HCT116 (cell line): ENCODE measurements at regions not wholly inside any gene's neighbourhood (a gene's known extent, or its start where the extent isn't known, plus 50 kb on each side); places are given as distances from the start of the nearest gene placed in this dataset.

Source experiments
- ATAC-seq: fragments of 200-7000 bp; cut with Tn5 transposase; 2 replicates; pipeline ENCODE4 v1.9.1; 2020; ENCODE audit warnings: mild to moderate bottlenecking, moderate library complexity
- BruUV-seq: library from RNA; stranded (reverse); fragments of 400-500 nt; replicated peaks from 2 replicates; lab custom pipeline; 2021; lab: Mats Ljungman, UMichigan
- CTCF ChIA-PET: fragments of 300-600 bp; sonication (Branson Sonifier 250); formaldehyde crosslinking; loops from one replicate; lab custom pipeline; 2021; ENCODE audit warnings: antibody characterized with exemption; lab: Charles Lee
- POLR2A ChIA-PET: fragments of 300-600, 350-600 bp; sonication (Branson Sonifier 250); formaldehyde crosslinking; loops from one replicate; lab custom pipeline; 2021; ENCODE audit warnings: antibody characterized with exemption; lab: Charles Lee
- RAD21 ChIA-PET, 2 experiments: fragments of 300-600 bp; sonication (Branson Sonifier 250); formaldehyde crosslinking; loops; one replicate each; lab custom pipeline; 2023; ENCODE audit warnings: low total read pairs in 2 of 2; ENCODE audit not compliant: uncharacterized antibody in 2 of 2, unreplicated experiment in 2 of 2, low non-redundant PET in 1 of 2; lab: Charles Lee
- DNase-seq: peaks from one replicate; pipeline ENCODE4 v3.0.0-alpha.2; 2010; ENCODE audit warnings: low read depth, low spot score
- H2AFZ ChIP-seq: fragments of 200-600 bp; shearing (Covaris generic), sonication (generic); 2 replicates; pipeline ENCODE4 v1.6.1; 2017; ENCODE audit warnings: low read depth, mixed run types, mixed read lengths, antibody characterized with exemption, low read length; ENCODE audit not compliant: poor library complexity, severe bottlenecking
- H3K27ac ChIP-seq: 2 replicates; pipeline ENCODE4 v1.5.1; 2012; ENCODE audit warnings: low read depth, low read length
- H3K27me3 ChIP-seq: fragments of 200-600 bp; sonication (generic); 2 replicates; pipeline ENCODE4 v1.6.1; 2016; ENCODE audit warnings: mixed run types, low read length, mixed read lengths; ENCODE audit not compliant: insufficient read depth
- H3K36me3 ChIP-seq, 2 experiments: fragments of 200-500 bp in 1 of 2; fragments of 200-600 bp in 1 of 2; sonication (Bioruptor generic) in 1 of 2; sonication (generic) in 1 of 2; 2 replicates each; pipeline versions ENCODE4 v1.5.1 to v1.6.1; 2014 to 2016; ENCODE audit warnings: low read length in 2 of 2, inconsistent platforms in 1 of 2, mixed read lengths in 1 of 2, mixed run types in 1 of 2; ENCODE audit not compliant: insufficient read depth in 2 of 2, control insufficient read depth in 1 of 2
- H3K4me1 ChIP-seq, 2 experiments: fragments of 200-600 bp in 1 of 2; sonication (generic) in 1 of 2; 2 replicates each; pipeline versions ENCODE4 v1.5.1 to v1.6.1; 2012 to 2017; ENCODE audit warnings: low read length in 2 of 2, inconsistent platforms in 1 of 2, mild to moderate bottlenecking in 1 of 2, mixed read lengths in 1 of 2, mixed run types in 1 of 2, moderate library complexity in 1 of 2; ENCODE audit not compliant: insufficient read depth in 2 of 2, control insufficient read depth in 1 of 2
- H3K4me2 ChIP-seq: fragments of 200-600 bp; sonication (generic); 2 replicates; pipeline ENCODE4 v1.6.1; 2017; ENCODE audit warnings: mixed run types, low read length, mixed read lengths
- H3K4me3 ChIP-seq, 2 experiments: fragments of 200-600 bp in 1 of 2; sonication (generic) in 1 of 2; replicated peaks in 1 of 2; 2 replicates each; pipeline ENCODE4 v1.5.1; 2011 to 2016; ENCODE audit warnings: low read length in 2 of 2, control low read depth in 1 of 2, low read depth in 1 of 2, mild to moderate bottlenecking in 1 of 2, mixed read lengths in 1 of 2, mixed run types in 1 of 2
- H3K79me2 ChIP-seq: fragments of 200-600 bp; sonication (generic); 2 replicates; pipeline ENCODE4 v1.6.1; 2017; ENCODE audit warnings: mild to moderate bottlenecking, mixed run types, low read length, moderate library complexity, mixed read lengths; ENCODE audit not compliant: insufficient read depth
- H3K9ac ChIP-seq: fragments of 200-600 bp; sonication (generic); 2 replicates; pipeline ENCODE4 v1.6.1; 2016; ENCODE audit warnings: low read length, mixed read lengths
- H3K9me2 ChIP-seq: fragments of 200-600 bp; sonication (generic), shearing (Covaris generic); 2 replicates; pipeline ENCODE4 v1.6.1; 2017; ENCODE audit warnings: mixed run types, mild to moderate bottlenecking, moderate library complexity; ENCODE audit not compliant: insufficient read depth
- H3K9me3 ChIP-seq, 2 experiments: fragments of 200-500 bp in 1 of 2; fragments of 200-600 bp in 1 of 2; sonication (Bioruptor generic) in 1 of 2; sonication (generic) in 1 of 2; 2 replicates each; pipeline ENCODE4 v1.6.1; 2014 to 2017; ENCODE audit warnings: low read length in 2 of 2, mixed read lengths in 2 of 2, inconsistent platforms in 1 of 2, low read depth in 1 of 2, mild to moderate bottlenecking in 1 of 2, mixed run types in 1 of 2, moderate library complexity in 1 of 2; ENCODE audit not compliant: control insufficient read depth in 1 of 2, insufficient read depth in 1 of 2
- H4K20me1 ChIP-seq: fragments of 200-600 bp; sonication (generic), shearing (Covaris generic); 2 replicates; pipeline ENCODE4 v1.6.1; 2017; ENCODE audit warnings: mixed run types, mild to moderate bottlenecking, moderate library complexity; ENCODE audit not compliant: insufficient read depth
- EGR1 ChIP-seq: IDR thresholded peaks from 2 replicates; pipeline ENCODE4 v1.6.1; 2012; ENCODE audit warnings: low read depth
- ELF1 ChIP-seq: IDR thresholded peaks from 2 replicates; pipeline ENCODE4 v1.6.1; 2012; ENCODE audit warnings: low read depth, borderline replicate concordance
- EZH2phosphoT487 ChIP-seq: fragments of 200-600 bp; IDR thresholded peaks from 2 replicates; pipeline ENCODE4 v1.6.1; 2018; ENCODE audit warnings: antibody characterized with exemption, borderline replicate concordance
- FOSL1 ChIP-seq: IDR thresholded peaks from 2 replicates; pipeline ENCODE4 v1.6.1; 2012; ENCODE audit warnings: low read depth
- JUND ChIP-seq: IDR thresholded peaks from 2 replicates; pipeline ENCODE4 v1.6.1; 2012
- POLR2AphosphoS5 ChIP-seq: IDR thresholded peaks from 2 replicates; pipeline ENCODE4 v1.6.1; 2011; ENCODE audit warnings: mild to moderate bottlenecking, low read depth, low read length, moderate library complexity
- SIN3A ChIP-seq: IDR thresholded peaks from 2 replicates; pipeline ENCODE4 v1.6.1; 2012; ENCODE audit warnings: low read depth
- TCF7L2 ChIP-seq: IDR thresholded peaks from 2 replicates; pipeline ENCODE4 v1.7.0; 2011; ENCODE audit warnings: borderline replicate concordance, inconsistent platforms; ENCODE audit not compliant: insufficient read depth, insufficient read length; ENCODE audit errors: extremely low read depth
- YY1 ChIP-seq: IDR thresholded peaks from 2 replicates; pipeline ENCODE4 v1.6.1; 2011; ENCODE audit warnings: low read length, low read depth, moderate library complexity, mild to moderate bottlenecking; ENCODE audit not compliant: insufficient replicate concordance; ENCODE audit errors: extremely low read depth
- ZFX ChIP-seq: fragments of 450-650 bp; IDR thresholded peaks from 2 replicates; pipeline ENCODE4 v1.6.1; 2017
- ZNF274 ChIP-seq: fragments of 200-500 bp; sonication (Bioruptor generic); IDR thresholded peaks from 2 replicates; pipeline ENCODE4 v1.6.1; 2014; ENCODE audit warnings: mild to moderate bottlenecking, low read depth, low read length, inconsistent platforms
- intact Hi-C: fragments of 100-400 bp; cut with micrococcal nuclease; formaldehyde crosslinking; loops from 2 replicates; pipeline ENCODE4 v1.10.0; 2022
- TF ChIP-seq, protein P1 (sequence below): IDR thresholded peaks from 2 replicates; pipeline ENCODE4 v1.6.1; 2011; ENCODE audit warnings: mild to moderate bottlenecking, low read length, moderate library complexity; ENCODE audit not compliant: insufficient replicate concordance; ENCODE audit errors: extremely low read depth
- TF ChIP-seq, protein P2 (sequence below): IDR thresholded peaks from 2 replicates; pipeline ENCODE4 v1.6.1; 2012

DNA sequence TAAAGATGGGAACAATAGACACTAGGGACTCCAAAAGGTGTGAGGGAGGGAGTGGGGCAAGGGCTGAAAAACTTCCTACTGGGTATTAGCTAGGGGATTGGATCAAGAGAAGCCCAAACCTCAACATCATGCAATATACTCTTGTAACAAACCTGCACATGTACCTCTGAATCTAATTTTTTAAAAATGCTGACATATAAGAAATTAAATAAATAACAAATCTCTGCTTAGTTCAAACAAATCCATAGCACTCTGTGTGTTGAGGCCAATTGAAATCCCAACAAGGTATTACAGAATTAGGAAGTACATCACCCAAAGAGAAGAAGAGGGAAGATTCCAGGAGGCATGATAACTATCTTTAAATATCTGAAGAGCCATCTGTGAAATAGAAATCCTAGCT, 55.4 kb upstream of the CDH20 start:
- no peaks in the 10 kb centered on the region for H3K36me3 ChIP-seq
- ChIA-PET CTCF (no interaction called here), RAD21 (no interaction called here), POLR2A (no interaction called here)
- H3K27ac ChIP-seq, result no peak overlapping the region
- no peak for ATAC-seq
- DNase-seq, result no peak
- H3K4me3 ChIP-seq, result no peak overlapping the region
- H3K79me2 ChIP-seq, result no peaks in the 10 kb centered on the region
- H3K4me2 ChIP-seq, result no peak overlapping the region
- intact Hi-C loops, result no loop called here
- H2AFZ ChIP-seq, result no peak overlapping the region
- H3K27me3 ChIP-seq, result no peaks in the 10 kb centered on the region
- no peaks in the 10 kb centered on the region; a peak in 1 of 4 replicates for H3K9me3 ChIP-seq
- H3K4me1 ChIP-seq, result no peaks in the 10 kb centered on the region
- no peaks in the 10 kb centered on the region for H4K20me1 ChIP-seq
- no TSS peak for BruUV-seq
- H3K9me2 ChIP-seq, result no peaks in the 10 kb centered on the region
- H3K9ac ChIP-seq, result no peak overlapping the region
- TF ChIP-seq, protein P1, sequence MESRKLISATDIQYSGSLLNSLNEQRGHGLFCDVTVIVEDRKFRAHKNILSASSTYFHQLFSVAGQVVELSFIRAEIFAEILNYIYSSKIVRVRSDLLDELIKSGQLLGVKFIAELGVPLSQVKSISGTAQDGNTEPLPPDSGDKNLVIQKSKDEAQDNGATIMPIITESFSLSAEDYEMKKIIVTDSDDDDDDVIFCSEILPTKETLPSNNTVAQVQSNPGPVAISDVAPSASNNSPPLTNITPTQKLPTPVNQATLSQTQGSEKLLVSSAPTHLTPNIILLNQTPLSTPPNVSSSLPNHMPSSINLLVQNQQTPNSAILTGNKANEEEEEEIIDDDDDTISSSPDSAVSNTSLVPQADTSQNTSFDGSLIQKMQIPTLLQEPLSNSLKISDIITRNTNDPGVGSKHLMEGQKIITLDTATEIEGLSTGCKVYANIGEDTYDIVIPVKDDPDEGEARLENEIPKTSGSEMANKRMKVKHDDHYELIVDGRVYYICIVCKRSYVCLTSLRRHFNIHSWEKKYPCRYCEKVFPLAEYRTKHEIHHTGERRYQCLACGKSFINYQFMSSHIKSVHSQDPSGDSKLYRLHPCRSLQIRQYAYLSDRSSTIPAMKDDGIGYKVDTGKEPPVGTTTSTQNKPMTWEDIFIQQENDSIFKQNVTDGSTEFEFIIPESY, result no peak
- no peak for TF ChIP-seq EZH2phosphoT487
- no peak for TF ChIP-seq POLR2AphosphoS5
- TF ChIP-seq ZFX, result no peak
- no peak for TF ChIP-seq TCF7L2
- TF ChIP-seq FOSL1, result no peak
- no peak for TF ChIP-seq YY1
- TF ChIP-seq, all 23 proteins: peak for 0

DNA sequence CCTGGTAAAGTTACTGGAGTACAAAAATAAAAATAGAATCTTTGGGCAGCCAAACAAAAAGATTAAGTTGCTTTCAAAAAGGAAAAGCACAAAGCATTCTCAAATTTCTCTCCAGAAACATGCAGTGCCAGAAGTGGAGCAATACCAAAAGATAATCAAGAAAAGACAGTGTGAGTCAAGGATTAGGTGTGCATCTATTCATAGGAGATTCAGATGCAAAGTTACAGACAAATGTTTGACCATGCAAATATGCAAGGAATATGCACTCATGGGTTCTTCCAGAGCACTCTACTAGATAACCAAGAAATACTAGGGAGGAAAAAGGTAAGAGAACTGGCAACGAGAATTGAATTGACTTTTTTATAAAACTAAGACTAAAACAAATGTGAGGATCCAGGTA, 51.8 kb upstream of the CDH20 start:
- no TSS peak for BruUV-seq
- Histone ChIP-seq H2AFZ (no peak overlapping the region), H3K4me3 (no peak overlapping the region), H3K9me3 (no peaks in the 10 kb centered on the region; a peak in 1 of 4 replicates), H3K9ac (no peak overlapping the region), H3K79me2 (no peaks in the 10 kb centered on the region), H4K20me1 (no peaks in the 10 kb centered on the region), H3K4me2 (no peak overlapping the region), H3K36me3 (no peaks in the 10 kb centered on the region), H3K27ac (no peak overlapping the region), H3K9me2 (no peaks in the 10 kb centered on the region), H3K4me1 (no peaks in the 10 kb centered on the region), H3K27me3 (peaks cover 5% of the 10 kb centered on the region; the same call in 1 of the 2 replicates)
- RAD21 ChIA-PET, result no interaction called here
- intact Hi-C loops, result no loop called here
- ATAC-seq, result no peak
- CTCF ChIA-PET, result no interaction called here
- POLR2A ChIA-PET, result no interaction called here
- no peak for DNase-seq
- TF ChIP-seq, protein P1, result no peak
- TF ChIP-seq JUND (no peak), ZNF274 (no peak), SIN3A (no peak), ELF1 (no peak), FOSL1 (no peak), POLR2AphosphoS5 (no peak), ZFX (no peak), EGR1 (no peak), YY1 (no peak)
- TF ChIP-seq, protein P2, sequence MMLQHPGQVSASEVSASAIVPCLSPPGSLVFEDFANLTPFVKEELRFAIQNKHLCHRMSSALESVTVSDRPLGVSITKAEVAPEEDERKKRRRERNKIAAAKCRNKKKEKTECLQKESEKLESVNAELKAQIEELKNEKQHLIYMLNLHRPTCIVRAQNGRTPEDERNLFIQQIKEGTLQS, result no peak
